Thoracic aorta (tissue), 2 donors: ENCODE measurements at regions not wholly inside any gene's neighbourhood (a gene's known extent, or its start where the extent isn't known, plus 50 kb on each side); places are given as distances from the start of the nearest gene placed in this dataset.
A peak's percentile ranks its signal among the peaks of the same experiment; 100 is the strongest.

Experiments used
- ATAC-seq: fragments of 150-250 bp; one replicate; pipeline ENCODE4 v1.8.0; 2017; ENCODE audit warnings: low read depth; ENCODE audit not compliant: insufficient number of reproducible peaks, low FRiP score
- DNase-seq: peaks from one replicate; pipeline ENCODE4 v3.0.0-alpha.2; 2020; ENCODE audit warnings: low spot score
- H3K27ac ChIP-seq, 2 donors: fragments of 200-600 bp; sonication (generic); 1 replicate in 1 of 2; 2 replicates in 1 of 2; pipeline ENCODE4 v1.5.1; 2016; ENCODE audit warnings: mild to moderate bottlenecking in 2 of 2, moderate library complexity in 2 of 2
- H3K27me3 ChIP-seq: fragments of 200-600 bp; sonication (generic); replicated peaks from 2 replicates; pipeline ENCODE4 v1.6.0; 2016; ENCODE audit warnings: mild to moderate bottlenecking; ENCODE audit not compliant: insufficient read depth
- H3K36me3 ChIP-seq: fragments of 200-600 bp; sonication (generic); one replicate; pipeline ENCODE4 v1.5.1; 2016
- H3K4me1 ChIP-seq, 2 donors: fragments of 200-600 bp; sonication (generic); 1 replicate in 1 of 2; 2 replicates in 1 of 2; pipeline versions ENCODE4 v1.5.1 to v1.6.0; 2016; ENCODE audit warnings: low read depth in 2 of 2, mild to moderate bottlenecking in 1 of 2; ENCODE audit not compliant: control insufficient read depth in 1 of 2
- H3K4me3 ChIP-seq: fragments of 200-600 bp; sonication (generic); 2 replicates; pipeline ENCODE4 v1.5.1; 2016; ENCODE audit warnings: mild to moderate bottlenecking
- H3K9me3 ChIP-seq: fragments of 200-600 bp; sonication (generic); 2 replicates; pipeline ENCODE4 v1.5.1; 2016
- CTCF ChIP-seq: fragments of 200-600 bp; sonication (generic); IDR thresholded peaks from one replicate; pipeline ENCODE4 v1.5.1; 2019; ENCODE audit warnings: antibody characterized with exemption

DNA sequence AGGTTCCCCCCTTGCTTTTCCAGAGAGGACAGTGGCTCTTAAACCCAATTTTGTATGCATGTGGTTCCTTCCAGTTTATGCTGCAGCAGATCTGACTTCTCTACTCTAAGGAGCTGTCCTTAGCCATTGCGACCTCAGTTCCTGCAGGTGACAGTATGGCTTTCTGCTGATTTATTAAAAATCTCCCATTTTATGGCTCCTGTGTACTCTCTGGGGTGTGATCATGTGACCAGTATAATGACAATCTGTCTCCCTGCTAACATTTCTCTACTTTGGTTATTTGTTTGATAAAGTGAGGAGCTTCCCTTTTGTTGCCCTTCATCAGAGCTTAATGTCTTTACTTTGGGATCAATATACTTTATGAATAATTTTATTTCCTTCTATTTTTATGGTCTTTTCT is 148.7 kb upstream of the VRK2 start:
- no peak for DNase-seq
- no peak overlapping the region for H3K4me3 ChIP-seq
- no peaks in the 10 kb centered on the region for H3K27me3 ChIP-seq
- no peaks in the 10 kb centered on the region for H3K36me3 ChIP-seq
- no peaks in the 10 kb centered on the region for H3K4me1 ChIP-seq
- TF ChIP-seq CTCF = no peak
- no peaks in the 10 kb centered on the region for H3K9me3 ChIP-seq
- no peak overlapping the region for H3K27ac ChIP-seq
- ATAC-seq = no peak

GRCh38 chr2:57899898-57900297 is 146.7 kb upstream of the VRK2 start:
- Histone ChIP-seq H3K4me1 (no peaks in the 10 kb centered on the region), H3K4me3 (no peak overlapping the region), H3K9me3 (no peaks in the 10 kb centered on the region), H3K27ac (no peak overlapping the region), H3K36me3 (no peaks in the 10 kb centered on the region), H3K27me3 (no peaks in the 10 kb centered on the region)
- no peak for ATAC-seq
- TF ChIP-seq CTCF = no peak
- no peak for DNase-seq

DNA sequence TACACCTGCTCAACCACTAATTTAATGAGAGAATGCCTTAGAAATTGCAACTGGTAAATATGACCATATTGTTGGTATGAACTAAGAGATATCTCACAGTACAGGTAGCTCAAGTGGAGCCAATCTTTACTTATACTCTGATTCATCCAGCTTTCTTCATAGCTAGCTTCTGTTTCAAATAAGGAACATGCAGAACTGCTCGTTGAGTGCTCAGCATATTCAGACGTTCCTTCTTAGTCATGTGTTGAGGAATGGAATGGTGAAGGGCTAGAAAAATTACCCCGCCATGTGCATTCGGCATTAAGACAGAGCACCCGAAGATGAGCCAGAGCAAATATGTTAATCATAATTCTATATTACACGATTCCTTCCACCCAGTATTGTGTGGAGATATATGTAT is 144.0 kb upstream of the VRK2 start:
- DNase-seq (no peak), ATAC-seq (no peak)
- no peak for TF ChIP-seq CTCF
- Histone ChIP-seq H3K4me3 (no peak overlapping the region), H3K27ac (no peak overlapping the region), H3K27me3 (no peaks in the 10 kb centered on the region), H3K4me1 (no peaks in the 10 kb centered on the region), H3K36me3 (no peaks in the 10 kb centered on the region), H3K9me3 (no peaks in the 10 kb centered on the region)

DNA sequence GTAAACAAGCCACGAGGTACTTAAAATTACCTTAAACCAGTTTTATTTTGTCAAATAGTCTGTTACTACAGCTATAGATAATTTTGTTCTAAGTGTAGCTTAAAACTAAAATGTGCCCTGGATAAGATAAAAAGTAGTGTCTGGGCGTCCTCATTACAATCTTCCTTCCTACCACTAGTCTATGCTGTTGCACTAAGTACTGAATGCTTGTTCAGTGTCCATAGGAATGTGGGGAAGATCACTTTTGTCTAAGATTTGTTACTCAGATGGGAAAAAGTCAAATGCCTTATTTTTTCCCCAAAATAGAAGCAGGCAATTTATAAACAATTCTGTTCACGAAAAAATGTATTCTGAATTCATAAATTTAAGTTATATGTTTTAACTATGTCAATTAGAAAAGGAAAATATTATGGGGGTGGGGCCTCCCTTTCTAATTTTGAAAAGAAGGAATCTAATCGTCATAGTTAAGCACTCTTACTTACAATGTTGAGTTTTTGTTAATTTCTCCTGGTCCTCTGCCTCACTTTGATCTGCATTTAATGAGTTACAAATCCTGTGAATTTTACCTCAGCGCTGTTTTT is 140.4 kb upstream of the VRK2 start:
- DNase-seq = no peak
- no peaks in the 10 kb centered on the region for H3K9me3 ChIP-seq
- no peak overlapping the region for H3K27ac ChIP-seq
- H3K27me3 ChIP-seq = no peaks in the 10 kb centered on the region
- H3K36me3 ChIP-seq = no peaks in the 10 kb centered on the region
- no peak for ATAC-seq
- TF ChIP-seq CTCF = peak; percentile 65
- no peaks in the 10 kb centered on the region for H3K4me1 ChIP-seq
- H3K4me3 ChIP-seq = no peak overlapping the region

DNA sequence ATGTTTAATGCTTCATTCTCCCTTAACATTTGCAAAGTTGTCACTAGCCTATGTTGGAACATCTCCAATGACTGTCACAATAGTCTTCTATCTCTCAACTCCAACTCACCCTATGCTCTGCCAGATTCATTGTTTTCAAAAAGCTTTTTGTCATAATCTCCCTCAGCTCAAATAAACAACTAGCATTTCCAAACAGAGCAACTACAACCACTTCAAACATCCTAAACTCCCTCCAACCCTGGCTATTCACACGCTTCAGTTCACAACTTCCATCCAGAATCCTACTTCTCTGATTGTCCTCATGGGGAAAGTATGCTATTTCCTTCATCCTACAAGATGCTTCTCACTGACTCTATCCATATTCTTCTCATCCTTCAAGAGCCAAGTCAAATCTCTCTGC is 139.2 kb upstream of the VRK2 start:
- Histone ChIP-seq H3K36me3 (no peaks in the 10 kb centered on the region), H3K27ac (no peak overlapping the region), H3K9me3 (no peaks in the 10 kb centered on the region), H3K4me1 (no peaks in the 10 kb centered on the region), H3K27me3 (no peaks in the 10 kb centered on the region), H3K4me3 (no peak overlapping the region)
- ATAC-seq = no peak
- DNase-seq = no peak
- TF ChIP-seq CTCF = no peak
